ENCODE measurements at regions not wholly inside any gene's neighbourhood (a gene's known extent, or its start where the extent isn't known, plus 50 kb on each side); places are given as distances from the start of the nearest gene placed in this dataset.

DNA sequence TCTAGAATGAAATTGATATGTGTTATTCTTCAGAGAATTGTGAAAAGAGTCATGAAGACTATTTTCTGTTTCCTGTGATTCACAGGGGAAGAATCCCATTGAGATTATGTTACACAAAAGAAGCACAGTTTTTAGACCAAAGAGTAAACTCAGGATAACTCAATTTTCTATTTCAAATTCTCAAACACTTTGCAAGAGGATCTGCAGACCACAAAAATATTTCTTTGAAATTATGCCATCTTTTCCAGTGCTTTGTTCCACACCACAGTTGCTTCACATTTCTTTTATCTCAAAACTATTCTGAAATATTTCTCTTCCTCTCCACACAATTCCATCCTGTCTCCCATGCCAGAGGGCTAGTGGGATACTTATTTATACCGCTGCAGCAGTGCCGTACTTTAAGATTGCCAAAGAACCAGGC lies 188.9 kb upstream of the FOXG1 start:
- H3K27me3 ChIP-seq, result no peaks in the 10 kb centered on the region
- intact Hi-C loops (cut with DNase I; ENCODE audit: low total_unique reads), result no loop called here
- H3K36me3 ChIP-seq (ENCODE audit: low read depth, missing control alignments), result no peaks in the 10 kb centered on the region
- no peaks in the 10 kb centered on the region for H3K9me3 ChIP-seq
- 69 to 73% methylated on average over 2 of the region's 2 CpGs for WGBS, 2 donors
- no peak overlapping the region for H3K27ac ChIP-seq
- DNase-seq, result no peak
- H3K4me1 ChIP-seq, result no peaks in the 10 kb centered on the region
- no peak for TF ChIP-seq POLR2A (IDR thresholded peaks at IDR 0.05)
- TF ChIP-seq, protein P1, sequence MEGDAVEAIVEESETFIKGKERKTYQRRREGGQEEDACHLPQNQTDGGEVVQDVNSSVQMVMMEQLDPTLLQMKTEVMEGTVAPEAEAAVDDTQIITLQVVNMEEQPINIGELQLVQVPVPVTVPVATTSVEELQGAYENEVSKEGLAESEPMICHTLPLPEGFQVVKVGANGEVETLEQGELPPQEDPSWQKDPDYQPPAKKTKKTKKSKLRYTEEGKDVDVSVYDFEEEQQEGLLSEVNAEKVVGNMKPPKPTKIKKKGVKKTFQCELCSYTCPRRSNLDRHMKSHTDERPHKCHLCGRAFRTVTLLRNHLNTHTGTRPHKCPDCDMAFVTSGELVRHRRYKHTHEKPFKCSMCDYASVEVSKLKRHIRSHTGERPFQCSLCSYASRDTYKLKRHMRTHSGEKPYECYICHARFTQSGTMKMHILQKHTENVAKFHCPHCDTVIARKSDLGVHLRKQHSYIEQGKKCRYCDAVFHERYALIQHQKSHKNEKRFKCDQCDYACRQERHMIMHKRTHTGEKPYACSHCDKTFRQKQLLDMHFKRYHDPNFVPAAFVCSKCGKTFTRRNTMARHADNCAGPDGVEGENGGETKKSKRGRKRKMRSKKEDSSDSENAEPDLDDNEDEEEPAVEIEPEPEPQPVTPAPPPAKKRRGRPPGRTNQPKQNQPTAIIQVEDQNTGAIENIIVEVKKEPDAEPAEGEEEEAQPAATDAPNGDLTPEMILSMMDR (IDR thresholded peaks at IDR 0.05), result no peak
- H3K4me3 ChIP-seq, result no peak overlapping the region

DNA sequence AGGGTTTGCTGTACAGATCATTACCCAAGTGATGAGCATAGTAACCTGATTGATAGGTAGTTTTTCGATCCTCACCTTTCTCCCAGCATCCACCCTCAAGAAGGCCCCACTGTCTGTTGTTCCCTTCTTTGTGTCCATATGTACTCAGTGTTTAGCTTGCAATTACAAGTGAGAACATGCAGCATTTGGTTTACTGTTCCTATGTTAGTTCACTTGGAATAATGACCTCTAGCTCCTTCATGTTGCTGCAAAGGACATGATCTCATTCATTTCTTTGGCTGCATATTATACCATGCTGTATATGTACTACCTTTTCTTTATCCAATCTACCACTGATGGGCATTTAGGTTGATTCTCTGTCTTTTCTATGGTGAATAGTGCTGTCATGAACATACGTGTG lies 181.6 kb upstream of the FOXG1 start:
- Histone ChIP-seq H3K27ac (no peak overlapping the region), H3K4me3 (no peak overlapping the region), H3K9me3 (no peaks in the 10 kb centered on the region), H3K27me3 (no peaks in the 10 kb centered on the region), H3K36me3 (ENCODE audit: low read depth, missing control alignments) (no peaks in the 10 kb centered on the region), H3K4me1 (no peaks in the 10 kb centered on the region)
- no peak for DNase-seq
- no peak for TF ChIP-seq POLR2A (IDR thresholded peaks at IDR 0.05)
- TF ChIP-seq, protein P1 (IDR thresholded peaks at IDR 0.05), result no peak
- 91 to 95% methylated on average over 2 of the region's 2 CpGs for WGBS, 2 donors
- intact Hi-C loops (cut with DNase I; ENCODE audit: low total_unique reads), result no loop called here

DNA sequence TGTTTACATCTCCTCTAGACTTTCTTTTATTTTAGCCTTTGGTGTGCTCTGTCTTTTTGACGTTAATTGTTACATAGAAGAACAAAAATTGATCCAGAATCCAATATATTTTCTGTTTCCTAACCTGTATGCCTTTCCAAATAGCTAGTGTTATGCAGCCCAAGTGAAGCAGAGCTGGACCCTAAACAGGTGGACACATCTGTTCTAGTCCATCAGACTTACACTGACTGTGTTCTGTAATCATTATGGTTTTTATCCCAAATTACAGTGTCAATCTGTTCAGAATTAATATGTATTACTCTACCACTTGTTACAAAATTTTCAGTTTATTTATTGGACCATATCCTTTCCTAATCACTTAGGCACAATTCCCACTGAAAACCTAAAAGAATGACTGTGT lies 176.8 kb upstream of the FOXG1 start:
- no peak for TF ChIP-seq POLR2A (IDR thresholded peaks at IDR 0.05)
- TF ChIP-seq, protein P1 (IDR thresholded peaks at IDR 0.05), result no peak
- Histone ChIP-seq H3K4me3 (no peak overlapping the region), H3K4me1 (no peaks in the 10 kb centered on the region), H3K27ac (no peak overlapping the region), H3K36me3 (ENCODE audit: low read depth, missing control alignments) (no peaks in the 10 kb centered on the region), H3K27me3 (no peaks in the 10 kb centered on the region), H3K9me3 (no peaks in the 10 kb centered on the region)
- DNase-seq, result no peak
- intact Hi-C loops (cut with DNase I; ENCODE audit: low total_unique reads), result no loop called here
- WGBS, 2 donors, result 23 to 28% methylated on average over 1 of the region's 1 CpG

DNA sequence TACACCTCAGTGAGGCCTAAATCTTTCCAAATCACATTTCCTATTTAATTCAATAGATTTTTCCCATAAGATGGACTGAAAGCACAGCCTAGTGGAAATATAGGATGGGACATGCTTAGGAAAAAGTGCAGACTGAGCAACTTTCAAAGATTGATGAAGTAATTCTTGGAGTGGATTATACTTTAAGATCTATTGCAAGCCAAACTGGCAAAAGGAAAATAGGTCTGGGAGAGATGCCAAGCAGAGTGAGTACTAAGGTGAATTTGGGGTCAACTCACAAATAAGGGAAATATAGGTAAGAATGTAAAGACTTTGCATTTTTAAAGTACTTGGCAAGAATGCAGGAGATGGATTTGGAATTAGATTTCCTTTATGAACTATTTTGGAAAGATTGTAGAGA lies 170.2 kb upstream of the FOXG1 start:
- H3K9me3 ChIP-seq, result no peaks in the 10 kb centered on the region
- H3K27me3 ChIP-seq, result no peaks in the 10 kb centered on the region
- intact Hi-C loops (cut with DNase I; ENCODE audit: low total_unique reads), result no loop called here
- H3K4me3 ChIP-seq, result no peak overlapping the region
- H3K27ac ChIP-seq, result no peak overlapping the region
- no peak for DNase-seq
- H3K36me3 ChIP-seq (ENCODE audit: low read depth, missing control alignments), result no peaks in the 10 kb centered on the region
- H3K4me1 ChIP-seq, result no peaks in the 10 kb centered on the region
- TF ChIP-seq POLR2A (IDR thresholded peaks at IDR 0.05), result no peak
- TF ChIP-seq, protein P1 (IDR thresholded peaks at IDR 0.05), result no peak

DNA sequence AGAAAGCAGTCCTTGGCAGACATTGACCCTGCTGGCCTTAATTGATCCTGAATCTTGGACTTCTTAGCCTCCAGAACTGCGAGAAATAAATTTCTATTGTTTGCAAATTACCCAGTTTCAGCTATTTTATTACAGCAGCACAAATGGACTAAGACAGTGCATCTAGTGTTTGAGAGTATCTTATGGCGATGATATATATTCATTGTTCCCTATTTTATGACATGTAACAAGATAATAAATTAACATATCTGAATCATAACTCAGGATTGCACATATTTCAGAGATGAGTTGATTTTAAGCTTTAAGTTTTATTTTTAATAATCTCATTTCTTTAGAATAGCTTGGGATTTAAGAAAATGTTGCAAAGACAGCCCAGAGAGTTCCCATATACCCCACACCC lies 167.4 kb upstream of the FOXG1 start:
- 85 to 89% methylated on average over 2 of the region's 2 CpGs for WGBS, 2 donors
- Histone ChIP-seq H3K9me3 (no peaks in the 10 kb centered on the region), H3K4me3 (no peak overlapping the region), H3K36me3 (ENCODE audit: low read depth, missing control alignments) (no peaks in the 10 kb centered on the region), H3K27ac (no peak overlapping the region), H3K4me1 (no peaks in the 10 kb centered on the region), H3K27me3 (no peaks in the 10 kb centered on the region)
- TF ChIP-seq POLR2A (IDR thresholded peaks at IDR 0.05), result no peak
- TF ChIP-seq, protein P1 (IDR thresholded peaks at IDR 0.05), result no peak
- DNase-seq, result no peak
- intact Hi-C loops (cut with DNase I; ENCODE audit: low total_unique reads), result no loop called here
